HEK293 (cell line): ENCODE measurements at regions not wholly inside any gene's neighbourhood (a gene's known extent, or its start where the extent isn't known, plus 50 kb on each side); places are given as distances from the start of the nearest gene placed in this dataset.

Source experiments
- CTCF ChIA-PET: fragments of 350-600 bp; formaldehyde crosslinking; extraction: SDS; loops from one replicate; lab custom pipeline; 2021; ENCODE audit warnings: antibody characterized with exemption; lab: Yijun Ruan, JAX
- POLR2A ChIA-PET: fragments of 300-600 bp; formaldehyde crosslinking; extraction: SDS; loops from one replicate; lab custom pipeline; 2020; ENCODE audit warnings: antibody characterized with exemption, inconsistent platforms; lab: Yijun Ruan, JAX
- H3K27ac ChIP-seq: fragments of 200-500 bp; sonication (Bioruptor generic); 2 replicates; pipeline ENCODE4 v1.5.1; 2014; ENCODE audit warnings: low read depth, low read length, control low read depth, inconsistent platforms; ENCODE audit errors: extremely low read depth
- H3K36me3 ChIP-seq, 2 experiments: fragments of 200-500 bp in 1 of 2; sonication (Bioruptor generic) in 1 of 2; 1 replicate in 1 of 2; 2 replicates in 1 of 2; pipeline ENCODE4 v1.5.1; 2014 to 2017; ENCODE audit warnings: inconsistent platforms in 2 of 2, low read length in 2 of 2; ENCODE audit not compliant: control insufficient read depth in 2 of 2, insufficient read depth in 1 of 2
- H3K4me1 ChIP-seq: fragments of 200-500 bp; sonication (Bioruptor generic); 2 replicates; pipeline ENCODE4 v1.5.1; 2014; ENCODE audit warnings: mild to moderate bottlenecking, low read length, inconsistent platforms; ENCODE audit not compliant: control insufficient read depth, insufficient read depth
- H3K4me3 ChIP-seq: 2 replicates; pipeline ENCODE4 v1.5.1; 2011; ENCODE audit warnings: low read depth, mild to moderate bottlenecking, control low read depth, low read length, moderate library complexity
- H3K9me3 ChIP-seq: fragments of 200-500 bp; sonication (Bioruptor generic); 2 replicates; pipeline ENCODE4 v1.5.1; 2014; ENCODE audit warnings: low read depth, low read length, inconsistent platforms; ENCODE audit not compliant: control insufficient read depth, insufficient read depth
- GLI2 ChIP-seq: fragments of 450-650 bp; formaldehyde crosslinking; IDR thresholded peaks from 2 replicates; pipeline ENCODE4; 2017; ENCODE audit warnings: missing biosample characterization, missing genetic modification characterization, low read depth, borderline replicate concordance
- HOXC10 ChIP-seq: sonication (generic); formaldehyde crosslinking; IDR thresholded peaks from 2 replicates; pipeline ENCODE4 v1.8.1; 2023; ENCODE audit warnings: mild to moderate bottlenecking, missing genetic modification reagents
- INSM2 ChIP-seq: fragments of 450-650 bp; formaldehyde crosslinking; IDR thresholded peaks from 2 replicates; pipeline ENCODE4 v1.5.1; 2016; ENCODE audit warnings: missing biosample characterization, missing genetic modification characterization
- KLF10 ChIP-seq: fragments of 450-650 bp; IDR thresholded peaks from 2 replicates; pipeline ENCODE4 v1.5.1; 2018; ENCODE audit warnings: missing biosample characterization, mild to moderate bottlenecking, missing genetic modification characterization
- KLF16 ChIP-seq: fragments of 450-650 bp; formaldehyde crosslinking; IDR thresholded peaks from 2 replicates; pipeline ENCODE4 v1.5.1; 2017; ENCODE audit warnings: missing biosample characterization, missing genetic modification characterization
- KLF7 ChIP-seq: fragments of 450-650 bp; formaldehyde crosslinking; IDR thresholded peaks from 2 replicates; pipeline ENCODE4 v1.5.1; 2016; ENCODE audit warnings: missing biosample characterization, missing genetic modification characterization, borderline replicate concordance
- PRDM10 ChIP-seq: fragments of 450-650 bp; formaldehyde crosslinking; IDR thresholded peaks from 2 replicates; pipeline ENCODE4 v1.5.1; 2016; ENCODE audit warnings: missing biosample characterization, missing genetic modification characterization
- PRDM4 ChIP-seq: fragments of 450-650 bp; formaldehyde crosslinking; IDR thresholded peaks from 2 replicates; pipeline ENCODE4 v1.5.1; 2017; ENCODE audit warnings: missing biosample characterization, missing genetic modification characterization
- ZBTB1 ChIP-seq: fragments of 450-650 bp; formaldehyde crosslinking; IDR thresholded peaks from 2 replicates; pipeline ENCODE4 v1.5.1; 2016; ENCODE audit warnings: missing biosample characterization, missing genetic modification characterization
- ZBTB20 ChIP-seq: fragments of 450-650 bp; formaldehyde crosslinking; IDR thresholded peaks from 2 replicates; pipeline ENCODE4 v1.5.1; 2016; ENCODE audit warnings: missing biosample characterization, missing genetic modification characterization
- ZBTB6 ChIP-seq: fragments of 450-650 bp; formaldehyde crosslinking; IDR thresholded peaks from 2 replicates; pipeline ENCODE4 v1.5.1; 2017; ENCODE audit warnings: missing biosample characterization, missing genetic modification characterization
- ZNF2 ChIP-seq: fragments of 450-650 bp; formaldehyde crosslinking; IDR thresholded peaks from 2 replicates; pipeline ENCODE4 v1.5.1; 2016; ENCODE audit warnings: missing biosample characterization, missing genetic modification characterization
- ZNF211 ChIP-seq: fragments of 450-650 bp; formaldehyde crosslinking; IDR thresholded peaks from 2 replicates; pipeline ENCODE4 v1.5.1; 2016; ENCODE audit warnings: low read depth, missing biosample characterization, missing genetic modification characterization
- ZNF221 ChIP-seq: fragments of 450-650 bp; formaldehyde crosslinking; IDR thresholded peaks from 2 replicates; pipeline ENCODE4 v1.5.1; 2017; ENCODE audit warnings: missing biosample characterization, missing genetic modification characterization, borderline replicate concordance
- ZNF223 ChIP-seq: fragments of 450-650 bp; formaldehyde crosslinking; IDR thresholded peaks from 2 replicates; pipeline ENCODE4 v1.5.1; 2016; ENCODE audit warnings: missing biosample characterization, missing genetic modification characterization
- ZNF335 ChIP-seq: fragments of 450-650 bp; formaldehyde crosslinking; conservative IDR thresholded peaks from 2 replicates; pipeline ENCODE4 v1.5.1; 2016; ENCODE audit warnings: missing biosample characterization, missing genetic modification characterization
- ZNF398 ChIP-seq: fragments of 450-650 bp; formaldehyde crosslinking; IDR thresholded peaks from 2 replicates; pipeline ENCODE4 v1.5.1; 2017; ENCODE audit warnings: missing biosample characterization, missing genetic modification characterization
- ZNF501 ChIP-seq: fragments of 450-650 bp; formaldehyde crosslinking; IDR thresholded peaks from 2 replicates; pipeline ENCODE4 v1.5.1; 2016; ENCODE audit warnings: missing biosample characterization, missing genetic modification characterization
- ZNF600 ChIP-seq: fragments of 450-650 bp; formaldehyde crosslinking; IDR thresholded peaks from 2 replicates; pipeline ENCODE4 v1.5.1; 2016; ENCODE audit warnings: missing biosample characterization, missing genetic modification characterization
- ZNF629 ChIP-seq: fragments of 450-650 bp; formaldehyde crosslinking; IDR thresholded peaks from 2 replicates; pipeline ENCODE4 v1.5.1; 2017; ENCODE audit warnings: missing biosample characterization, missing genetic modification characterization
- ZNF701 ChIP-seq: fragments of 450-650 bp; formaldehyde crosslinking; IDR thresholded peaks from 2 replicates; pipeline ENCODE4 v1.5.1; 2016; ENCODE audit warnings: missing biosample characterization, missing genetic modification characterization
- ZNF785 ChIP-seq: fragments of 450-650 bp; formaldehyde crosslinking; IDR thresholded peaks from 2 replicates; pipeline ENCODE4 v1.5.1; 2016; ENCODE audit warnings: missing biosample characterization, missing genetic modification characterization
- ZNF837 ChIP-seq: fragments of 450-650 bp; formaldehyde crosslinking; IDR thresholded peaks from 2 replicates; pipeline ENCODE4 v1.5.1; 2016; ENCODE audit warnings: missing biosample characterization, missing genetic modification characterization

- Histone ChIP-seq H3K4me3 (no peak overlapping the region), H3K27ac (no peak overlapping the region), H3K9me3 (no peaks in the 10 kb centered on the region), H3K4me1 (no peaks in the 10 kb centered on the region), H3K36me3 (no peaks in the 10 kb centered on the region)
- POLR2A ChIA-PET: no interaction called here
- TF ChIP-seq ZNF501 (tag by site-specific recombination) (no peak), ZNF837 (tag by site-specific recombination) (no peak), HOXC10 (CRISPR knock-in tag) (no peak), INSM2 (tag by site-specific recombination) (no peak), ZNF223 (tag by site-specific recombination) (no peak), ZNF221 (tag by site-specific recombination) (no peak), ZBTB6 (no peak), ZNF2 (tag by site-specific recombination) (no peak), ZNF335 (tag by site-specific recombination) (no peak)
- CTCF ChIA-PET: interaction anchor here (2.2 kb wide), 1 partner anchor 25 kb away, joined by 6 read pairs; no protein-coding TSS in a partner anchor
Observed at GRCh38 chr14:40393143-40393542, 960.9 kb upstream of the FBXO33 start.

GRCh38 chr14:40386433-40386832 is 954.2 kb upstream of the FBXO33 start:
- Histone ChIP-seq H3K9me3 (no peaks in the 10 kb centered on the region), H3K4me3 (no peak overlapping the region), H3K36me3 (no peaks in the 10 kb centered on the region), H3K27ac (no peak overlapping the region), H3K4me1 (no peaks in the 10 kb centered on the region)
- ChIA-PET CTCF (no interaction called here), POLR2A (no interaction called here)
- TF ChIP-seq ZNF629 (tag by site-specific recombination): no peak
- no peak for TF ChIP-seq ZBTB20 (tag by site-specific recombination)
- no peak for TF ChIP-seq ZNF398 (tag by site-specific recombination)

GRCh38 chr14:40374221-40374620 is 942.0 kb upstream of the FBXO33 start:
- Histone ChIP-seq H3K9me3 (no peaks in the 10 kb centered on the region), H3K36me3 (no peaks in the 10 kb centered on the region), H3K4me1 (no peaks in the 10 kb centered on the region), H3K4me3 (no peak overlapping the region), H3K27ac (no peak overlapping the region)
- CTCF ChIA-PET: no interaction called here
- POLR2A ChIA-PET: no interaction called here
- TF ChIP-seq PRDM10 (tag by site-specific recombination): no peak
- TF ChIP-seq GLI2: no peak
- no peak for TF ChIP-seq KLF7 (tag by site-specific recombination)
- TF ChIP-seq ZNF785 (tag by site-specific recombination): no peak
- TF ChIP-seq ZNF600 (tag by site-specific recombination): no peak
- TF ChIP-seq KLF16 (tag by site-specific recombination): no peak
- no peak for TF ChIP-seq ZNF211 (tag by site-specific recombination)
- no peak for TF ChIP-seq PRDM4 (tag by site-specific recombination)
- no peak for TF ChIP-seq KLF10 (tag by site-specific recombination)
- TF ChIP-seq ZNF701 (tag by site-specific recombination): no peak
- TF ChIP-seq ZBTB1: no peak
